Urinary bladder (tissue), 3 donors: ENCODE measurements at regions not wholly inside any gene's neighbourhood (a gene's known extent, or its start where the extent isn't known, plus 50 kb on each side); places are given as distances from the start of the nearest gene placed in this dataset.
"Not testable (repeated sequence)": the region's sequence is repeated elsewhere in the genome, so short reads cannot be mapped to it uniquely, and the experiment has no call there.

Experiments used
- DNase-seq: peaks from one replicate; pipeline ENCODE4 v3.0.0-alpha.2; 2015; ENCODE audit errors: extremely low spot score
- H3K27ac ChIP-seq: one replicate; pipeline ENCODE4 v1.5.1; 2013; ENCODE audit warnings: low read depth, mild to moderate bottlenecking, moderate library complexity
- H3K36me3 ChIP-seq: one replicate; pipeline ENCODE4 v1.6.1; 2013; ENCODE audit warnings: mild to moderate bottlenecking, moderate library complexity; ENCODE audit not compliant: insufficient read depth
- H3K4me1 ChIP-seq: one replicate; pipeline ENCODE4 v1.6.1; 2013; ENCODE audit warnings: mild to moderate bottlenecking, moderate library complexity; ENCODE audit not compliant: insufficient read depth
- H3K4me3 ChIP-seq: one replicate; pipeline ENCODE4 v1.5.1; 2013; ENCODE audit warnings: low read depth, low read length
- WGBS: extraction: QIAGEN DNeasy Blood & Tissue Kit; methylation state at CpG from one replicate; pipeline ENCODE4 v1.1.7; 2013; 5-methylcytosine and 5-hydroxymethylcytosine counted together
- donor health status: healthy with polysubstance abuse.
- donor health status: healthy.

DNA sequence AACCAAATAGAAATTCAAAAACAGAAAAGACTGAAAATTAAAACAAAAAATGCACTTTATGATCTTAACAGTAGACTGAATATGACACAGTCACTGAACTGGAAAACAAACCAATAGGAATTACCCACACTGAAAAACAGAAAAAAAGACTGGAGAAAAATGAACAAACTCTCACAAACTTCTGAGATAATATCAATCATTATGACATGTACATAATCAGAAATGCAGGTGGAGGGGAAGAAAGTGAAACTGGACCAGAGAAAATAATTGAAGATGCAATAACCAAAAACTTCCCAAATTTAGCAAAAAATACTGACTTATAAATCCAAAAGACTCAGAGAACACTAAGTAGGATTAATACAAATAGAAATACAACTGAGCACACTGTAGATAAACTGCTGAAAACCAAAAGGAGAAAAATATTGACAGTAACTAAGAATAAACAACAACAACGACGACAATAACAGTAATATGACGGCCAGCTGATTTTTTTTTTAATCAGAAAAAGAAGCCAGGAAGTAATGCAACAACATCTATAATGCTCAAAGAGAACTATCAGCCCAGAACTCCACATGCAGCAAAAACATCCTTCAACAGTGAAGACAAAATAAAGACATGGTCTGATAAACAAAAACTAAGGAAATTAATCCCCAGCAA is 108.1 kb downstream of the ZFAND4 start:
- Histone ChIP-seq H3K27ac (no peak overlapping the region), H3K4me1 (no peaks in the 10 kb centered on the region), H3K36me3 (no peaks in the 10 kb centered on the region), H3K4me3 (no peak overlapping the region)
- no peak for DNase-seq
- WGBS = 93% methylated on average over 3 of the region's 3 CpGs

DNA sequence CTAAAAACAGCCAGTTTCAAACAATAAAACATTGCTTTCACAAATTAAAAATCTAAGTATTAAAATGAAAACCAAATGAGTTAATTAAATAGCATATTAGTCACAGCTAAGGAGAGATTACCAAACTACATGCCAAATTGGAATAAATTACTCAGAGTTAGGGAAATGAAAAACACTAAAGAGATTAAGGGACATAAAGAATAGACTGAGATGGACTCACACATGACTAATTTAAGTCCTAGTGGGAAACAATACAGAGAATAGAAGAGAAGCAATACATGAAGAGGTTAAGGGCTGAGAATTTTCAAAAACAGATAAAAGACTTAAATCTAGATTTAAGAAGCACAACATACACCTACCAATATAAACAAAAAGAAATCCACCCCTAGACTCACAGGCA is 110.6 kb downstream of the ZFAND4 start:
- H3K36me3 ChIP-seq = no peaks in the 10 kb centered on the region
- H3K27ac ChIP-seq = no peak overlapping the region
- H3K4me1 ChIP-seq = no peaks in the 10 kb centered on the region
- no peak for DNase-seq
- H3K4me3 ChIP-seq = no peak overlapping the region

DNA sequence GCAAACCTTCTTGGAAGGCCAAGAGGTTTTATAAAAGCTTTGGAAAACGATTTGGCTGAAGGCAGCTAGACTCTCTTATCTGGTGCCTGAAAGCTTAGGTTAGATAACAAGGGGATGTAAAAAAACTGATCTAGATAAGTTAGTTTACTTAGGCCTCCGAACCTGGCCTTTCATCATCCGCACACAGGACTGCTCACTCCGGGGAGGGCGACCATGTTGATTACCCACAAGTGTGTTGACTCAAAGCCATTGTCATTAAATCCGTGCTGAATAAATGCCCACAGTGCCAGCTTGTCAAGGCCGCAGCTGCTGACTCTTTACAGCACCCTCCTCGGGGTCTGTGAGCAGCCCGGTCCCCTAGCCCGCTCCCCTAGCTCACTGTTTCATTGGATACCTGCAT is 112.3 kb downstream of the ZFAND4 start:
- no peak for DNase-seq
- no peak overlapping the region for H3K27ac ChIP-seq
- no peak overlapping the region for H3K4me3 ChIP-seq
- WGBS = 56% methylated on average over 10 of the region's 10 CpGs
- H3K36me3 ChIP-seq = no peaks in the 10 kb centered on the region
- no peaks in the 10 kb centered on the region for H3K4me1 ChIP-seq

DNA sequence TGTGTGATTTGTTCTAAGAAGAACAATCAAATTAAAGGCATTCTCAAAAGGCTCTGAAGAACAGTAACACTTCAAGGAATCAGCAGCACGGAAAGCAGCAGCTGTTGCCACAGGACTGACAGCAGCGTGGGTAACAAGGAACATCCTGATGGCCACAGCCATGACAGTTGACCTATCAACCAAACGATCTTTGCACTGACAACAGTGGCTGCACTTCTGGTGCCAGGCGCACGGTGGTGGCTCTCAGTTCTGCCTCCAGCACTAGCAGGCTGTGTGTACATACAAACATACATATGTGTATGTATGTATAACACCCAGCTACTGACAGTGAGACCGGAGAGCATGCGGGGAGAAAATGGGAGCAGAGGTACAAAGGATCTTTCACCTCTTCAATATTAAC is 114.1 kb downstream of the ZFAND4 start:
- no peak overlapping the region for H3K27ac ChIP-seq
- DNase-seq = no peak
- no peaks in the 10 kb centered on the region for H3K36me3 ChIP-seq
- 85% methylated on average over 7 of the region's 7 CpGs for WGBS
- H3K4me1 ChIP-seq = no peaks in the 10 kb centered on the region
- H3K4me3 ChIP-seq = no peak overlapping the region

DNA sequence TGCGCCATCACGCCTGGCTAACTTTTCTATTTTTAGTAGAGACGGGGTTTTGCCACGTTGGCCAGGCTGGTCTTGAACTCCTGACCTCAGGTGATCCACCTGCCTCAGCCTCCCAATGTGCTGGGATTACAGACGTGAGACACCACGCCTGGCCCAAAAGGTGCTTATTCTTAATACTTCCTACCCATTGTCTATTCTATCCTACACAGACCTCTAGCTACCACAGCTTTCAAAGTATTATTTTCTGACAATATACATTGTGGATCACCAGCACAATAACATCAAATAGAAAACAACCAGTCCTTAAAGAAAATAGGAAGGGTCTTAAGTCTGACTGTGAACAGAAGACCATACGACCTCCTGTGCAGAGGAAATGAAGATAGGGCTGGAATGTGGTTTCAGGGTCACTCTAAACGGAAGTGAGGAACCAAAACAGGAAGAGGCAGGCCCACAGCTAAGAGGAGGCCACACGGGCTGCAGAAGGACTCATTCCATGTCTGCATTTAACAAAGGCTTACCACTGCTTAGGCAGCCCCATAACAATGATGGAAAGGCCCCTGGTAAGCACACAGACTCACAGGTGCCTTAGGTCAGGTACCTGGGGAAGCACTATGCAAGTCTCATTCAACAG is 115.2 kb downstream of the ZFAND4 start:
- no peaks in the 10 kb centered on the region for H3K4me1 ChIP-seq
- no peak overlapping the region for H3K27ac ChIP-seq
- DNase-seq = no peak
- 75% methylated on average over 9 of the region's 9 CpGs for WGBS
- H3K36me3 ChIP-seq = no peaks in the 10 kb centered on the region
- no peak overlapping the region for H3K4me3 ChIP-seq

DNA sequence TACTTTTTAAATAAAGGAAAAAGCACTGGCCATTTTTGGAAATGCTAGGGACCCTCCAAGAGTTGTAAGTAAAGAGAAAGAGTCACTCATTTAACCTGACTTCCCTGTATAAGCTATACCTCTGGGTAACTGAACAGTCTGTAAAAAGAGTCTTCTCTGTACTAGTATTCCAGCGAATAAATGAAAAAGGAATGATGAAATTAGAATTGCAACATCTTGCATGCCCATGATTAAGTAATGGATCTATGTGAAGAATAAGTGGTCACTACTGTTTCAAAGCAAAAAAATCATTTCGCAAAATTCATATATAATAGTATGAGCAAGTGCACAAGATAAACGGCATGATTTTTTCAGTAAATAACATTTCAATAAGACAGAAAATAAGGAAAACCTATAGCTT is 116.8 kb downstream of the ZFAND4 start:
- H3K4me1 ChIP-seq = no peaks in the 10 kb centered on the region
- no peak for DNase-seq
- 90% methylated on average over 3 of the region's 3 CpGs for WGBS
- no peak overlapping the region for H3K27ac ChIP-seq
- H3K36me3 ChIP-seq = no peaks in the 10 kb centered on the region
- no peak overlapping the region for H3K4me3 ChIP-seq

DNA sequence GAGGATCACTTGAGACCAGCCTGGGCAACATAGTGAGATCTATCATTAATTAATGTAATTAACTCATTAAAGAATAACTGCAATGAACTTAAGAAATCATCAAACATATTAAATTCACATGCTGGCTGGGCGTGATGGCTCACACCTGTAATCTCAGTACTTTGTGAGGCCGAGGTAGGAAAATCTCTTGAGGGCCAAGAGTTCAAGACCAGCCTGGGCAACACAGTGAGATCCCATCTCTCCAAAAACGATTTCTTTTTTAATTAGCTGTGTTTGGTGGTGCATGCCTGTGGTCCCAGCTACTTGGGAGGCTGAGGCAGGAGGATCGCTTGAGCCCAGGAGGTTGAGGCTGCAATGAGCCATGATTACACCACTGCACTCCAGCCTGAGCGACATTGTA is 117.2 kb downstream of the ZFAND4 start:
- H3K4me3 ChIP-seq, H3K4me1 ChIP-seq, H3K27ac ChIP-seq, DNase-seq, H3K36me3 ChIP-seq: not testable (repeated sequence)
- WGBS = 96% methylated on average over 5 of the region's 5 CpGs

DNA sequence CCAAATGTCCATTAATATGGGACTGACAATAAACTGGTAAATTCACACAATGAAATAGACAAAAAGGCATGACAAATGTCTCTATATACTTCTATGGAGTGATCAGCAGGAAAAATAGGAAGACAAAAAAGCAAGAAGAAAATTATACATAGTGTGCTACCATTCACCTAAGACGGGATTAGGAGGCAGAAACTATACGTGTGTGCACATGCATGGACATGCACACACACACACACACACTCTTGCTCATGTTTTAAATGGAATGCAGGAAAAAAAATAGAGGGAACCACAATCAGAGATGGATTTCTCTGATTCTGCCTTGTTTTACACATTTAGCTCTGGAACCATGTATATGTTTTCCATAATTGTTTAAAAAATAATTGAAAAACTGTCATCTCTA is 119.0 kb downstream of the ZFAND4 start:
- WGBS = 87% methylated on average over 2 of the region's 2 CpGs

DNA sequence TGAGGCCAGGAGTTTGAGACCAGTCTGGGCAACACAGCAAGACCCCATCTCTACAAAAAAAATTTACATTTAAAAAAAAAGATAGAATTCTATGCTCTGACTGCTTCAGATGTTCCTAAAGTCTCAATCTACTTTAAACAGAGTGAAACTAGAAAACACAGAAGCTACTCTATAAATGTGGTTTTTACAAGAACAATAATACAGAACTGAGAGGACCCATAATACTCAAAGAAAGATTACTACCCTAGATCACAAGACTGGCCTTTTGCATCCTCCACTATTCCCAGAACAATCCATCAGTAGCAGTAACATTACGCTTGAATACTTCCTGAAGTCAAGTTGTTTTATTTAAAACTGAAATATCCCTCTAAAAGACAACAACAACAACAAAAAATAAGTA is 119.4 kb downstream of the ZFAND4 start:
- WGBS = 96% methylated on average over 1 of the region's 1 CpG
- no peaks in the 10 kb centered on the region for H3K36me3 ChIP-seq
- no peaks in the 10 kb centered on the region for H3K4me1 ChIP-seq
- H3K27ac ChIP-seq = no peak overlapping the region
- no peak for DNase-seq
- H3K4me3 ChIP-seq = no peak overlapping the region

More for the DNA sequence above, 119.0 kb downstream of the ZFAND4 start:
- Histone ChIP-seq H3K27ac (no peak overlapping the region), H3K4me3 (no peak overlapping the region), H3K4me1 (no peaks in the 10 kb centered on the region), H3K36me3 (no peaks in the 10 kb centered on the region)
- DNase-seq = no peak

DNA sequence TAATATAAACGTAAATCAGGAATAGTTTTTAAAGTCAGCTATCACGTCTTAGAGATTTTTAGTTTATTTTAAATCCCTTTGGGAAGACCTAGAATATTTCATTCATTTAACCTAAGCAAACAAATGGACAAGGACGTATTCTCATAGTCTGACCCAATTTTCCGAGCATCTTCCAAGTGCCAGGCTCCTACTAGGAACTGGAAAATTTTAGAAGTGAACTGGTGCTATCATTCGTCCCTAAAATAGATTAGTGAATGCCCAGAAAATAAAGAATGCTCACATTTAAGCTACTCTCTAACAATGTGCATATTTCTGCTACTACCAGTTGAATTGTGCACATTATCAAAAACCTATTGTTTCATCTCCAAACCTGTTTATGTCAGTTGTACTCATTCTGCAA is 120.1 kb downstream of the ZFAND4 start:
- 96% methylated on average over 5 of the region's 5 CpGs for WGBS
- Histone ChIP-seq H3K27ac (no peak overlapping the region), H3K4me1 (no peaks in the 10 kb centered on the region), H3K36me3 (no peaks in the 10 kb centered on the region), H3K4me3 (no peak overlapping the region)
- DNase-seq = no peak

DNA sequence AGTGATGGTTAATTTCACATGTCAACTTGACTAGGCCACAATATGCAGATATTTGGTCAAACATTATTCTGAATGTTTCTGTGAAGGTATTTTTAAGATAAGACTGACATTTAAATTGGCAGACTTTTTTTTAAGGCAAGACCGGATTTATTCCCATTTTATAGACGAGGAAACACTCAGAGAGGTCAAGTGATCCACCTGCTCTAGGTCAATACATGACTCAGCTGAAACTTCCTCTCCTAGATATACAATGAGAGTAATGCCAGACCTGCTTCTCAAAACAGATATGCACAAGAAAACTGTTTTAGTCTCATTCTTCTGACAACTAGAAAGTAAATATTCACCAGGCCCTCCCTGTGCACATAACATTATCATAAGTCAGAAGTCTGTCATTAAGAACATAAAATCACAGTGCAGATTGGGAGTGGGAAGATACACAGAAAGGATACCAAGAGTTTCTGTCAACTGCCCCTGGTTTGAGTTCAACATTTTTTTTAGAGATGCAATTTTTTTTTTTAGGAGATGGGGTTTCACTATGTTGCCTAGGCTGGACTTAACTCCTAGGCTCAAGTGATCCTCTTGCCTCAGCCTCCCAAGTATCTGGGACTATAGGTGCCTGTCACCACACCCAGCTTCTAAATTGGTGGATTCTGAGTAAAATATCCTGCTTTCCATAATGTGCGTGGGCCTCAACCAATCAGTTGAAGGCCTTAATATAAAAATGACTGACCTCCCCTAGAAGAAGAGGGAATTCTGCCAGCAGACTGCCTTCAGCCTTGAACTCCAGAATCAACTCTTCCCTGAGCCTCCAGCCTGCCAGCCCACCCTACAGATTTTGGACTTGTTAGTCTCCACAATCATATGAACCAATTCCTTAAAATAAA is 121.4 kb downstream of the ZFAND4 start:
- H3K36me3 ChIP-seq = no peaks in the 10 kb centered on the region
- H3K27ac ChIP-seq = no peak overlapping the region
- no peak overlapping the region for H3K4me3 ChIP-seq
- 80% methylated on average over 3 of the region's 3 CpGs for WGBS
- no peak for DNase-seq
- H3K4me1 ChIP-seq = no peaks in the 10 kb centered on the region

DNA sequence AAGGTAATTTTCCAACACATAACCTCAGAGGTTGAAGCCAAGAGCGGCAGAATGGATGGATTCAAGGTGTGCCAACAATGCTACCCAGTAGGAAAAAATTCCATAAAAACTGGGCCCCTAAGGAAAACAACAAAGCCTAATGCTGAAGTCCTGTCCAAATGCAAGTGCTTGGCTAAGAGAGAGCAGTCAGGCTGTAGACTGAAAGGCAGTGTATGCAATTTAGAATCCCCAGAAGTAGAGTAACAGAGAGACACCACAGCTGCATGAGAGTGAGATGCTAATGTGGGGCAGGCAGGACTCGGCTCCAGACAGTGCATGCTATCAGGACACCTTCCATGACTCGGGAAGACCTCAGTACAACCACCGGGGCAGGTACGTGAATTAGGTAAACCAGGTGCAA is 124.5 kb downstream of the ZFAND4 start:
- WGBS = 92% methylated on average over 5 of the region's 5 CpGs
- H3K4me1 ChIP-seq = no peaks in the 10 kb centered on the region
- H3K27ac ChIP-seq = no peak overlapping the region
- H3K4me3 ChIP-seq = no peak overlapping the region
- H3K36me3 ChIP-seq = no peaks in the 10 kb centered on the region
- DNase-seq = no peak

DNA sequence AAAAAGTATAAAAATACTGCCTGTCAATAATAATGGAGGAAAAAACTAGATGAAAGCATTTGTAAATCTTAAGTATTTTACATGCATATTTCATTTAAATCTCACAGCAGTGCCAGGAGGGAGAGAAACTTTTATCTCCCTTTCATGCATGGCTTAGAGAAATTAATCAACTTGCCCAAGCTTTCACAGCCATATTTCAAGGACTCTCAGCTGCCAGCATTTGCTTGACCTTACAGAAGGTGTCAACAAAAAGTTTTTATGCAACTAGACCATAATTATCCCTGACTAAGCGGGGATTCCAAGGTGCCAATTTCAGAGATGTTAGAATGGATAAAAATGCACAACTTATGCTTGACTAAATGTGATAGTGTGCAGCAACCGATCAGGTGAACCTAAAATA is 125.4 kb downstream of the ZFAND4 start:
- Histone ChIP-seq H3K36me3 (no peaks in the 10 kb centered on the region), H3K27ac (no peak overlapping the region), H3K4me1 (no peaks in the 10 kb centered on the region), H3K4me3 (no peak overlapping the region)
- WGBS = 97% methylated on average over 2 of the region's 2 CpGs
- DNase-seq = no peak

DNA sequence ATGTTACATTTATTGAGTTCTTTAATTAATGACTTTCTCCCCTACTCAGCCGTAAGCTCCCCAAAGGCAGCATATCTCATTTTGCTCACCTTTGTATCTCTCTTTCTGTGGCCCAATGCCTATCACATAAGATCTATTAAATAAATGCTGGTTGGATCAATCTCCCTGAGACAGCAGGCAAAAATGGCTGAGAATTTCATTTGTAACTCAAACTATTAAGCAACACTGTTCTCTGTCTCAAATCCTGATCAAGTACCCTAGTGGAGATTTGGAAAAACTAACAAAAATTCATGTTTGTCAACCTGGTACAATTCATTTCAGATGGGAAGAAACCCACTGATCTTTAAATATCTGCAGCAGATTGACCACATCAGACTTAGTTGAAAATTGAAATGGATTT is 127.4 kb downstream of the ZFAND4 start:
- 96% methylated on average over 1 of the region's 1 CpG for WGBS
- H3K4me3 ChIP-seq = no peak overlapping the region

More for the DNA sequence above, 127.4 kb downstream of the ZFAND4 start:
- DNase-seq = no peak
- no peaks in the 10 kb centered on the region for H3K36me3 ChIP-seq
- H3K27ac ChIP-seq = no peak overlapping the region
- H3K4me1 ChIP-seq = no peaks in the 10 kb centered on the region
